GM13977 (cell line): ENCODE measurements at regions not wholly inside any gene's neighbourhood (a gene's known extent, or its start where the extent isn't known, plus 50 kb on each side); places are given as distances from the start of the nearest gene placed in this dataset.

Experiments
- DNase-seq: peaks from one replicate; pipeline ENCODE4 v3.0.0; 2012; ENCODE audit warnings: low spot score
- CTCF ChIP-seq: IDR thresholded peaks from 2 replicates; pipeline ENCODE4 v1.5.1; 2012; ENCODE audit warnings: mild to moderate bottlenecking, control low read depth; ENCODE audit not compliant: insufficient read depth; ENCODE audit errors: extremely low read depth, missing control alignments
- in situ Hi-C: fragments of 300-500 bp; cut with MboI; formaldehyde crosslinking; loops from one replicate; pipeline ENCODE4 v1.12.0; 2022; ENCODE audit warnings: low sequenced_read_pairs, low pct_unique_long_range_greater_than_20kb, mixed read lengths, inconsistent platforms; ENCODE audit not compliant: unreplicated experiment

DNA sequence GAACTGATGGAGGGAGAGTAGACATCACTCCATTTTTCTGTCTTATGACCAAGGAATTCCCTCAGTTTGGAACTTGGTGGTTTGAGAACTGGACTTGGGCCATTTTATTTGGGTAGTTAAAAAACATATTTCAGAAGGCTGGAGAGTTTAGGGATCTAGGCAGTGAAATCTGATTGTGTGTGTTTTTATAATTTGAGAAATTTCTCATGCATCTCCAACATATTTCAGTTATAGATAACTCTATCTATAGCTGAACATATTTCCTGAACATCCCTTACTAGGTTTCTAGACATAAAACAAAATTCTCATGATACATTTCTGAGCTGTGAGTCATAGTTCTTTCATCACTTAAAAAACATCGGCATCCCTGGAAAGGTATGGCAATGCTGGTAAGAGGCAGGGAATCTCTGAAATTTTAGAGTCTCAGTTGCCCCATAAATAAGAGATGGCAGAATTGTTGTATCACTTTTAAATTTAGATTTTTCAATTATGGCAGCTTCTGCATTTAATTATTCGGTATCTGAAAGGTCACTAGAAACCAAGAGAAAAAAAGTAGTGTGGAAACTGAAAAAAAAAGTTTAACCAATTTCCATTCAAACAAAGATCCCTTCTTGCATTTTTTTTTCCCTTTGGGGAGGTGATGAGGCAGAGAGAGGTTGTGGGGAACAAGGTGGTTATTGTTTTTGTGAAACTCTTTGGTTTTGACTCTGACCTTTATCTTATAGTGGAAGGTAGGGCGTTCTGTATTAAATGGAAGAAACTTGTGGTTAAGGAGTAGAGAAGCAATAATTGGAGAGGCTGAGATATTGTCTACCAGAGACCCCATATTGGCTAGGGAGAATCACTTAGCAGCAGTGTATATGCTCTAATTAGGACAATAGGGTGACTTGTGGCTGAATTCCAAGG, 102.9 kb downstream of the FASLG start:
- in situ Hi-C loops, result no loop called here
- no peak for TF ChIP-seq CTCF
- no peak for DNase-seq

DNA sequence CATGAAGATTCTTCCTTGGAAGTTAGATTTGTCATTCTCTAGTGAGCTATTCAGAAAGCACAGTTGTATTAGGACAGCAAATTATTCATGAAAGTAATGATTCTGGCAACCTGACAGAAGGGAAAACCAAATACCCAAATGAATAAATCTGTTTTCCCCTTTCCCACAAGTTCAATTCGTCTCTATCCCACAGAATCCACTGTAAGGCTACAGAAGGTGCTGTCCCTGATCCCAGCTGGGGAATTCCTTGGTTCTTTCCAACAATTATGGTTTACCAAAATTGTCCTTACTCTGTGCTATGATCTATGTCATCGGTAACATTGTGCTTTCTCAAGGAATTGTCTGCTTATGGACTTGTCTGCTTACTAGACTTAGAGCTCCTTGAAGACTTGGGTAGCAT, 104.2 kb downstream of the FASLG start:
- DNase-seq, result no peak
- in situ Hi-C loops, result no loop called here
- TF ChIP-seq CTCF, result no peak

GRCh38 chr1:172764378-172764777, 105.5 kb downstream of the FASLG start:
- in situ Hi-C loops, result no loop called here
- TF ChIP-seq CTCF, result no peak
- DNase-seq, result no peak

DNA sequence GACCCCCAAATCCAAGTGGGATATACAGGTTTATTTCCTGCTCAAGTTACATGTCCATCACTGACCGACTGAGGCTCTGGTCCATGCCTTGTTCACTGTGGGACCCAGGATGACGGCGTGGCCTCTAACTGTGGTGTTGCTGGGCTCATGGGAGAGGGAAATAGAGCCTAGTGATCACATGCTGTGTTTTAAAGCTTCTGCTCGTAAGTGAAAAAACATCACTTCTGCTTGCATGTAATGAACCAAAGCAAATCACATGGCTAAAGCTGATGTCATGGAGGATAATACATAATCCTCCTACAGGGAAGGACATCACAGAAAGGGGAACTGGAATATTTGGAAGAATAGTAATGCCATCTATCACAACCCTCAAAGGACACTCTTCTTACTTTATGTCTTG, 107.6 kb downstream of the FASLG start:
- DNase-seq, result no peak
- in situ Hi-C loops, result no loop called here
- no peak for TF ChIP-seq CTCF

GRCh38 chr1:172770071-172770470, 111.2 kb downstream of the FASLG start:
- DNase-seq, result no peak
- in situ Hi-C loops, result no loop called here
- no peak for TF ChIP-seq CTCF

DNA sequence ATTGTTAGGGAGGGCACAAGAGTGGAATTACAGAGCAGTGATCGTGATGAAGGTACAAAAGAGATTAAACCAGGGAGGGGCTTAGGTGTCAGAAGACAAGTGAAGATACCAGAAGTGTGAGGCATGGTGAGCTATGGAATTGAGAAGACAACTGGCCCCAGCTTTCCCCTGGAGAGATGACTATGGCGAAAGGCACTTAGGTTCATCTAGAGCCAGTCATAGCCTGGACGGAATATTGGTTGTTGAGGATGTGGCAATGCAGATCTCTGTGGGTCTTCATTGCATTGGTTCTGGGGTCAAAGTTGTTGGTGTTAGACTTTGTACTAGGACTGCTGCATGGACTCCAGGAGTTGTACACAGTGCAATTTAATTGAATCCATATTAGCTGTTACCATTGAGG, 115.7 kb downstream of the FASLG start:
- no peak for DNase-seq
- in situ Hi-C loops, result no loop called here
- TF ChIP-seq CTCF, result no peak

GRCh38 chr1:172775606-172776005, 116.7 kb downstream of the FASLG start:
- in situ Hi-C loops, result no loop called here
- DNase-seq, result no peak
- no peak for TF ChIP-seq CTCF
